Osteocyte (in vitro differentiated cells): ENCODE measurements at regions not wholly inside any gene's neighbourhood (a gene's known extent, or its start where the extent isn't known, plus 50 kb on each side); places are given as distances from the start of the nearest gene placed in this dataset.

Experiments
- DNase-seq: peaks from one replicate; pipeline ENCODE4 v3.0.0; 2021; ENCODE audit warnings: mixed read lengths; ENCODE audit not compliant: unreplicated experiment; ENCODE audit errors: extremely low spot score
- H3K27ac Mint-ChIP-seq: one replicate; pipeline ENCODE4 v1.8.0; 2021; ENCODE audit warnings: mild to moderate bottlenecking, mixed read lengths; ENCODE audit not compliant: unreplicated experiment
- H3K27me3 Mint-ChIP-seq: one replicate; pipeline ENCODE4 v1.8.0; 2021; ENCODE audit warnings: mixed read lengths; ENCODE audit not compliant: unreplicated experiment
- H3K36me3 Mint-ChIP-seq: one replicate; pipeline ENCODE4 v1.8.0; 2021; ENCODE audit warnings: mixed read lengths; ENCODE audit not compliant: unreplicated experiment
- H3K4me1 Mint-ChIP-seq: one replicate; pipeline ENCODE4 v1.8.0; 2021; ENCODE audit warnings: mixed read lengths; ENCODE audit not compliant: unreplicated experiment
- H3K4me3 Mint-ChIP-seq: one replicate; pipeline ENCODE4 v1.8.0; 2021; ENCODE audit warnings: mild to moderate bottlenecking, moderate library complexity, mixed read lengths; ENCODE audit not compliant: unreplicated experiment
- H3K9me3 Mint-ChIP-seq: one replicate; pipeline ENCODE4 v1.8.0; 2021; ENCODE audit warnings: mixed read lengths; ENCODE audit not compliant: unreplicated experiment
- TF ChIP-seq, protein P1 (sequence below): fragments of 200-600 bp; sonication (generic); IDR thresholded peaks from 2 replicates; pipeline ENCODE4 v1.5.0; 2021; ENCODE audit warnings: antibody characterized with exemption, mild to moderate bottlenecking, moderate library complexity

DNA sequence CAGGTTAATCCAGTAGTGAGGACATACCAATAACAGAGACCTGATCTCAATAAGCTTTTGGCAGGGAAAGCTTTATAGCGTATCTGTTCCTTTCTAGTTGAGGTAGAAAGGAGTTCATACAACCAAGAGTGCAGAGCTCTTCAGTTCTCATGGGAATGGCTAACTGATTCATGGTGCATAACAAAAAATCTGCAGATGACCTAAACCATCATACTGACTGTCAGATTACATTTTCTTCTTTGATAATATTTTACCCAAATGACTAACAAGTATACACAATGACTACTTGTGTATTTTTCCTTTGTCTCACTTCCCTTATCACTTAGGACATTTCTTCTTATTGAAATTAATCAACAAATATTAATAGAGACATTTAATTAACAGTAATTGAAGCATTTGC lies 140.0 kb upstream of the SERTAD2 start:
- DNase-seq, result no peak
- H3K36me3 Mint-ChIP-seq, result no peaks in the 10 kb centered on the region
- TF ChIP-seq, protein P1, sequence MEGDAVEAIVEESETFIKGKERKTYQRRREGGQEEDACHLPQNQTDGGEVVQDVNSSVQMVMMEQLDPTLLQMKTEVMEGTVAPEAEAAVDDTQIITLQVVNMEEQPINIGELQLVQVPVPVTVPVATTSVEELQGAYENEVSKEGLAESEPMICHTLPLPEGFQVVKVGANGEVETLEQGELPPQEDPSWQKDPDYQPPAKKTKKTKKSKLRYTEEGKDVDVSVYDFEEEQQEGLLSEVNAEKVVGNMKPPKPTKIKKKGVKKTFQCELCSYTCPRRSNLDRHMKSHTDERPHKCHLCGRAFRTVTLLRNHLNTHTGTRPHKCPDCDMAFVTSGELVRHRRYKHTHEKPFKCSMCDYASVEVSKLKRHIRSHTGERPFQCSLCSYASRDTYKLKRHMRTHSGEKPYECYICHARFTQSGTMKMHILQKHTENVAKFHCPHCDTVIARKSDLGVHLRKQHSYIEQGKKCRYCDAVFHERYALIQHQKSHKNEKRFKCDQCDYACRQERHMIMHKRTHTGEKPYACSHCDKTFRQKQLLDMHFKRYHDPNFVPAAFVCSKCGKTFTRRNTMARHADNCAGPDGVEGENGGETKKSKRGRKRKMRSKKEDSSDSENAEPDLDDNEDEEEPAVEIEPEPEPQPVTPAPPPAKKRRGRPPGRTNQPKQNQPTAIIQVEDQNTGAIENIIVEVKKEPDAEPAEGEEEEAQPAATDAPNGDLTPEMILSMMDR, result no peak
- peaks cover 5% of the 10 kb centered on the region for H3K9me3 Mint-ChIP-seq
- no peak overlapping the region for H3K27ac Mint-ChIP-seq
- peaks cover 26% of the 10 kb centered on the region for H3K4me1 Mint-ChIP-seq
- H3K4me3 Mint-ChIP-seq, result no peak overlapping the region
- no peaks in the 10 kb centered on the region for H3K27me3 Mint-ChIP-seq

- H3K36me3 Mint-ChIP-seq, result no peaks in the 10 kb centered on the region
- peaks cover 32% of the 10 kb centered on the region for H3K4me1 Mint-ChIP-seq
Observed at GRCh38 chr2:64794426-64794995, 140.8 kb upstream of the SERTAD2 start.

DNA sequence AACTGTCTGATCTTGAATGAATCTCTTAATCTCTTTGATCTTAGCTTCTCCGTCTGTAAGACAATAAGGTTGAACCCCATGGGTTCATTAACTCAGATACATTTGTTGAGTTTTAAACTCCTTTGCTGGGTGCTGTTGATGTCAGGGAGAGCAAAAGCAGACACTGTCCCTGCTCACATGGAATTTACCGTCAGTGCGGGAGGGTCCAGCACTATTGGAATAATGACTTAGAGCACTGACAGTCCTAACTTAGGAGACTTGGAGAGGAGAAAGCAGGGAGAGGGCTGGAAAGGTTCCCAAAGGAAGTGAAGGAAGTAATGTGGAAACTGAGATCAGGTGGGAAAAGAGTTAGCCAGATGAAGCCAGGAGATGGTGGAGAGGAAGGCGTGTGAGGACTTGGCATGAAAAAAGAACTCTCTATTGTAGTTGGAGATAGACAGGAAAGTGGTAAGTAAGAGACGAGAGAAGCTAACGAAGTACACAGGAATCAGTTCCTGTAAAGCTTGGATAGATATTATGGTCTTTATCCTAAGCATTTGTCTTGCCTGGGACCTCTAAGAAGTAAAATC lies 141.4 kb upstream of the SERTAD2 start:
- no peak overlapping the region for H3K27ac Mint-ChIP-seq
- DNase-seq, result no peak
- no peaks in the 10 kb centered on the region for H3K27me3 Mint-ChIP-seq
- TF ChIP-seq, protein P1, result no peak
- H3K36me3 Mint-ChIP-seq, result no peaks in the 10 kb centered on the region
- peaks cover 35% of the 10 kb centered on the region for H3K4me1 Mint-ChIP-seq
- H3K4me3 Mint-ChIP-seq, result no peak overlapping the region
- H3K9me3 Mint-ChIP-seq, result peaks cover 5% of the 10 kb centered on the region

More at GRCh38 chr2:64794426-64794995, 140.8 kb upstream of the SERTAD2 start:
- no peaks in the 10 kb centered on the region for H3K27me3 Mint-ChIP-seq
- DNase-seq, result no peak
- H3K9me3 Mint-ChIP-seq, result peaks cover 5% of the 10 kb centered on the region
- no peak overlapping the region for H3K4me3 Mint-ChIP-seq
- TF ChIP-seq, protein P1, result no peak
- H3K27ac Mint-ChIP-seq, result no peak overlapping the region

- TF ChIP-seq, protein P1, result no peak
- Mint-ChIP-seq H3K9me3 (peaks cover 5% of the 10 kb centered on the region), H3K4me1 (peaks cover 37% of the 10 kb centered on the region), H3K27me3 (no peaks in the 10 kb centered on the region), H3K27ac (no peak overlapping the region), H3K36me3 (no peaks in the 10 kb centered on the region), H3K4me3 (no peak overlapping the region)
- no peak for DNase-seq
Observed at GRCh38 chr2:64796926-64797325, 143.2 kb upstream of the SERTAD2 start.

DNA sequence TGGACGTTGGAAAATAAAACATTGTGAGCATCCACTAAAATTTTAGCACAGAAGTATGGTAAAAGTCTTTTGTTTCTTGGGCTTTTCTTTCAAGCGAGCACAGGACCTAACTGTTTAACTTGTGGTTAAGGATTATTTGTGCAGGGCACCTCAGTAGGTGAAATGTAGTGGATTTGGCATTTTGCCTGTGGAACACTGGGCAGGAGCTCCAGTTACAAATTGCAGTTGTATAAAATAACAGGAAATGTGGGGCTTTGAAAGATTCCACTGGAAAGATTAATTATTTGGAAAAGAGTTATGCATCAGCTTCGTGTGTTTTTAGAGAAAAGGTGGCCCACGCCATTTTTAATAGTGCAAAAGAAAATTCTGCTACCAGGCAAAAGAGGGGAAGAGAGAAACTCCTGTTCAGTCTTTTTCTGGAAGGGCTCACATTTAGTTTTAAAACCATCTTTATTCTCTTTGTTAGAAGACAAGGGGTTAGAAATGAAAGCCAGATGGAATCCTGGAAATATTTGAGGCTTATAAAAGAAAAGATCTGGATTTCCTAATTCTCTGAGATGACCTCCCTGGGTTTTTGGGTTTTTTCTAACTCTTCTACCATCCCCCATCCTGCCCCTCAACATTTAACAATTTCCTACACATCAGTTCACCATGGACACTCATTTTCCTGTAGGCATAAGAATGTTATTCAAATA lies 144.3 kb upstream of the SERTAD2 start:
- Mint-ChIP-seq H3K27ac (peak overlapping the region; percentile 69), H3K4me3 (peak overlapping the region; percentile 15), H3K36me3 (no peaks in the 10 kb centered on the region), H3K4me1 (peaks cover 34% of the 10 kb centered on the region), H3K9me3 (peaks cover 1% of the 10 kb centered on the region), H3K27me3 (no peaks in the 10 kb centered on the region)
- DNase-seq, result no peak
- TF ChIP-seq, protein P1, result no peak
